Mesendoderm (in vitro differentiated cells): ENCODE measurements at regions not wholly inside any gene's neighbourhood (a gene's known extent, or its start where the extent isn't known, plus 50 kb on each side); places are given as distances from the start of the nearest gene placed in this dataset.

ENCODE experiments used
- DNase-seq: peaks from one replicate; pipeline ENCODE4 v3.0.0; 2013
- H2AK5ac ChIP-seq: 2 replicates; pipeline ENCODE4 v1.6.1; 2013; ENCODE audit warnings: low read length, inconsistent platforms
- H2BK120ac ChIP-seq: 2 replicates; pipeline ENCODE4 v1.6.1; 2013; ENCODE audit warnings: low read depth, mild to moderate bottlenecking, low read length, moderate library complexity, mixed read lengths
- H2BK15ac ChIP-seq: replicated peaks from 2 replicates; pipeline ENCODE4 v1.6.1; 2013; ENCODE audit warnings: low read depth, mild to moderate bottlenecking, moderate library complexity
- H2BK5ac ChIP-seq: 2 replicates; pipeline ENCODE4 v1.6.1; 2013; ENCODE audit warnings: low read length, inconsistent platforms
- H3K18ac ChIP-seq: 2 replicates; pipeline ENCODE4 v1.6.1; 2013; ENCODE audit warnings: mild to moderate bottlenecking, low read length, mixed read lengths
- H3K23ac ChIP-seq: one replicate; pipeline ENCODE4 v1.6.1; 2013; ENCODE audit warnings: low read length
- H3K27ac ChIP-seq: 2 replicates; pipeline ENCODE4 v1.5.1; 2013; ENCODE audit warnings: low read depth, mild to moderate bottlenecking, inconsistent platforms, low read length, moderate library complexity
- H3K27me3 ChIP-seq: 2 replicates; pipeline ENCODE4 v1.6.1; 2013; ENCODE audit warnings: low read length, control low read depth, mild to moderate bottlenecking, inconsistent platforms; ENCODE audit not compliant: insufficient read depth, poor library complexity
- H3K36me3 ChIP-seq: 2 replicates; pipeline ENCODE4 v1.6.1; 2013; ENCODE audit warnings: low read length, inconsistent platforms; ENCODE audit not compliant: control insufficient read depth, insufficient read depth
- H3K4ac ChIP-seq: one replicate; pipeline ENCODE4 v1.6.1; 2013; ENCODE audit warnings: low read depth, mild to moderate bottlenecking, low read length, moderate library complexity
- H3K4me1 ChIP-seq: 2 replicates; pipeline ENCODE4 v1.6.1; 2013; ENCODE audit warnings: low read depth, low read length, inconsistent platforms; ENCODE audit not compliant: control insufficient read depth
- H3K4me2 ChIP-seq: 2 replicates; pipeline ENCODE4 v1.6.1; 2013; ENCODE audit warnings: low read length
- H3K4me3 ChIP-seq: 2 replicates; pipeline ENCODE4 v1.5.1; 2013; ENCODE audit warnings: mild to moderate bottlenecking, low read length
- H3K56ac ChIP-seq: one replicate; pipeline ENCODE4 v1.6.1; 2013; ENCODE audit warnings: low read length
- H3K79me1 ChIP-seq: 2 replicates; pipeline ENCODE4 v1.6.1; 2013; ENCODE audit warnings: low read length, inconsistent platforms
- H3K79me2 ChIP-seq: 2 replicates; pipeline ENCODE4 v1.6.1; 2013; ENCODE audit warnings: mild to moderate bottlenecking, low read length; ENCODE audit not compliant: control insufficient read depth, insufficient read depth
- H3K9ac ChIP-seq: 2 replicates; pipeline ENCODE4 v1.6.1; 2013; ENCODE audit warnings: low read length, inconsistent platforms
- H4K5ac ChIP-seq: one replicate; pipeline ENCODE4 v1.6.1; 2013; ENCODE audit warnings: low read length
- H4K8ac ChIP-seq: one replicate; pipeline ENCODE4 v1.6.1; 2013; ENCODE audit warnings: low read depth, mild to moderate bottlenecking, control low read depth, low read length, moderate library complexity
- WGBS: extraction: QIAGEN DNeasy Blood & Tissue Kit; methylation state at CpG from one replicate; pipeline ENCODE4 v1.1.7; 2013; ENCODE audit warnings: low lambda C conversion rate, missing lambda C conversion rate; ENCODE audit not compliant: insufficient coverage; ENCODE audit errors: extremely low coverage; 5-methylcytosine and 5-hydroxymethylcytosine counted together

DNA sequence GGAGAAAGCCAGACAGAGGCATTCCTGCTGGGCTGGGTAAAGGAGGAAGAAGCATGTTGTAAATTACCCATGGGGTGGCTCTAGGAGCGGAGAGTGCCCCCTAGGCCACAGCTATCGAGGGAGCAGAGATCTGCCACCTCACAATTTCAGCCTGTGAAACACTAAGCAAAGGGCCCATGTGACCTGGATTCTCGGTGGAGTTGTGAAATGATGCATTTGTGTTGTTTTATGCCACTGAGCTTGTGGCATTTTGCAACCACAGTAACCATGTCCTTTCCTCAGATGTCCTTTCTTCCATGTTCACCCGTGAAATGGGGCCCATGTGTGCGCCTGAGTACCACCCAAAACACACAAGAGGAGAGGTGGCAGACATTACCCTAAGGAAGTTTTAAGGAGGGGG lies 159.3 kb downstream of the SYK start:
- Histone ChIP-seq H3K4ac (no peak overlapping the region), H3K79me2 (no peaks in the 10 kb centered on the region), H3K79me1 (no peaks in the 10 kb centered on the region), H2BK120ac (no peak overlapping the region), H4K8ac (no peak overlapping the region), H3K27me3 (no peaks in the 10 kb centered on the region), H3K56ac (no peak overlapping the region), H3K27ac (no peak overlapping the region), H2AK5ac (no peak overlapping the region), H4K5ac (no peak overlapping the region), H3K4me3 (no peak overlapping the region), H3K4me1 (peaks cover 3% of the 10 kb centered on the region), H3K9ac (no peak overlapping the region), H2BK5ac (no peak overlapping the region), H3K18ac (no peak overlapping the region), H3K23ac (no peak overlapping the region), H2BK15ac (no peak overlapping the region), H3K4me2 (no peak overlapping the region), H3K36me3 (no peaks in the 10 kb centered on the region)
- no peak for DNase-seq
- WGBS, result no CpG with 5 or more reads among the region's 5 CpGs

DNA sequence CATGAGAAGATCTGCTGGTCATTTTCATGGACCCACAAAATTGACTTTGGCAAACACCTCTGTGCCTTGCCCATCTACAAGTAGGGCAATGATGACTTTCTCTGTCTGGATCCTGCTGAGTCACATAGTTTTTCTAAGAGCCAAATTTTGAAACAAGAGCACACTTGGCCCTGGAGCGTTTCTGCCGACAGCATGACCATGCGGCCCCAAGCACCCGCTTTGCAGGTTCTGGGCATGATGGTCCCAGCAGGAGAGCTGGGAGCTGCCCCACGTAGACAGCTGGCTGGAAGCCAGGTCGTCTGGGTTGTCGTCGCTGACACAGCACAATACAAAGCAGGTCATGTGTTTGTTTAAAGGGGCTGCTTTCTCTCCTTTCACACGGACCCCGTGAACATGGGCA lies 159.8 kb downstream of the SYK start:
- no peak overlapping the region for H2BK5ac ChIP-seq
- DNase-seq, result no peak
- no CpG with 5 or more reads among the region's 10 CpGs for WGBS

DNA sequence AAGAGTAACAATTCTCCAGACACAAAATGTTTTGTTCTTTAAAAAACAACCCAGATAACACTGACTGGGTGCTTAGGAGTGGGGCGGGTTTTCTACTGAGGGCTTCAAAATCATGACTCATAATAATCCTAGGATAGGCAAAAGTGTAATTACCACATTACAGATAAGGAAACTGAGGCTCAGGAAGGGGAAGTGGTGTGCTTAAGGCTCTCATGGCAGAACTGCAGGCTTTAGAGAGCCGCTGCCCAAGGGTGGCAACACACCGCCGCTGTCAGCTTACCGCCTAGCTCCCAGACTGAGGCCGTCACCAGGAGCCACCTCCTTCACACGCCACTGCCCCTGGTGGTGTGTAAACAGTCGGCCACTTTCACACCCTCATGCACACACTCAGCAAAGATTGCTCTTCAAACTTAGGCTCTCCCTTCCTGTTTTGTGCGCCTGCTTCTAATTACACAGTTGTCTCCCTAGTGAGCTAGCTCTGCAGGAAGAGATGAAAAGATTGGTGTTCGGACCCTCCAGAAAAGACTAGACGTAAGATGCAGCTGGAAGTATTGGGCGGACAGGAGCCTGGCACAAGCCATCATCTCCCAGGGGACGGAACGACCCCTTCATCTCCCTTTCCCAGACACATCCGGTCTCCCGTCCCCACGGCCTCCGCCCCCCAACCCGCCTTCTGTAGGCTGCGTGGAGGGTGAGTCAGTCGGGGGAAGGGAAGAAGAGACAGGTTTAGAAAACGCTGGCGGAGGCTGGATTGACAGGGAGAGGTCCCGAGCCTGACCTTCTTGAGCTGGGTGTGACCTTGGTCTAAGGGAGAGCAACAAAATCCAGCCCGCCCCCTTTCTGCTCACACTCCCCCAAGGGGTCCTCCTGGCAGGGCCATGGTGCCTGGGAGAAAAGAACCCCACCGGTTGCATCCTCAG lies 162.7 kb downstream of the SYK start:
- no peak overlapping the region for H3K18ac ChIP-seq

More for the DNA sequence above, 159.8 kb downstream of the SYK start:
- Histone ChIP-seq H3K4me3 (no peak overlapping the region), H2BK120ac (no peak overlapping the region), H3K79me2 (no peaks in the 10 kb centered on the region), H4K8ac (no peak overlapping the region), H3K56ac (no peak overlapping the region), H2AK5ac (no peak overlapping the region), H3K36me3 (no peaks in the 10 kb centered on the region), H3K4me2 (no peak overlapping the region), H3K4ac (no peak overlapping the region), H4K5ac (no peak overlapping the region), H3K27ac (no peak overlapping the region), H3K79me1 (no peaks in the 10 kb centered on the region), H3K4me1 (peaks cover 3% of the 10 kb centered on the region), H3K9ac (no peak overlapping the region), H3K27me3 (no peaks in the 10 kb centered on the region), H2BK15ac (no peak overlapping the region), H3K23ac (no peak overlapping the region), H3K18ac (no peak overlapping the region)

DNA sequence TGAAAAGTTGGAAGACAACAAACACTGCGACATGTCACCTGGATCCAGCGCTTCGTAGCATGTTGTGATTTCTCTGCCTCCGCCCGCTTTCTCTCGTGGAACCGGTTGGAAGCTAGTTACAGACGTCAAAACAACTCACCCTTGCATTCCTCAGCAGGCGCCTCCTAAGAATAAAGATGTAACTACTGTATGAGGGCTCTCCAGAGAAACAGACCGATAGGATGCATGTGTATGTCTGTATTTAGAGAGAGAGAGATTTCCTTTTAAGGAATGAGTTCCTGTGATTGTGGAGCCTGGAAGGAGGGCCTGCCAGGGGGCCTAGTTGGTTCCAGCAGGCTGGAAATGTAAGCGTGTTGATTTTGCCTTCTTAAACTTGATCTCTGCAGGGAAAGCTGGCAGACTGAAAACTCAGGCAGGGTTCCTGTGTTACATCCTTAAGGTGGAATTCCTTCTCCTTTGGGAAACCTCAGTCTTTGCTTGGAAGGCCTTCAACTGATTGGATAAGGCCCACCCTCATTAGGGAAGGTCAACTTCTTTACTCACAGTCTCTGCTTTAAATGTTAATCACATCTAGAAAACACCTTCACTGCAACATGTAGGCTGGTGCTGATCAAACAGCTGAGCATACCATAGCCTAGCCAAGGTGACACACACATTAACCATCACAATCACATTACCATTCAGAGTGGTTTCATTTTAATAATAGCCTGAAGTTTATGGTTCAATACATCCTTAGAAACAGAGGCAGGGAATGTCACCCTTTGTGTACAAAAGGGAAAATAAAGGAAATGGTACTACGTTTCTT lies 163.8 kb downstream of the SYK start:
- Histone ChIP-seq H3K27me3 (no peaks in the 10 kb centered on the region), H3K4me2 (no peak overlapping the region), H2BK5ac (no peak overlapping the region), H3K4ac (no peak overlapping the region), H2BK15ac (no peak overlapping the region), H2AK5ac (no peak overlapping the region), H3K18ac (no peak overlapping the region), H3K4me1 (peaks cover 6% of the 10 kb centered on the region), H3K23ac (no peak overlapping the region), H3K27ac (no peak overlapping the region), H3K79me1 (no peaks in the 10 kb centered on the region), H3K79me2 (no peaks in the 10 kb centered on the region), H3K36me3 (no peaks in the 10 kb centered on the region), H4K5ac (no peak overlapping the region), H4K8ac (no peak overlapping the region), H2BK120ac (no peak overlapping the region), H3K4me3 (no peak overlapping the region), H3K56ac (no peak overlapping the region), H3K9ac (no peak overlapping the region)
- no CpG with 5 or more reads among the region's 12 CpGs for WGBS
- no peak for DNase-seq

More for the DNA sequence above, 162.7 kb downstream of the SYK start:
- Histone ChIP-seq H3K27me3 (no peaks in the 10 kb centered on the region), H3K36me3 (no peaks in the 10 kb centered on the region), H2BK15ac (no peak overlapping the region), H4K8ac (no peak overlapping the region), H3K4me2 (no peak overlapping the region), H3K9ac (no peak overlapping the region), H2AK5ac (no peak overlapping the region), H3K79me1 (no peaks in the 10 kb centered on the region), H2BK5ac (no peak overlapping the region), H4K5ac (no peak overlapping the region), H2BK120ac (no peak overlapping the region), H3K27ac (no peak overlapping the region), H3K56ac (no peak overlapping the region), H3K4me1 (peaks cover 6% of the 10 kb centered on the region), H3K79me2 (no peaks in the 10 kb centered on the region), H3K4ac (no peak overlapping the region), H3K4me3 (no peak overlapping the region), H3K23ac (peak overlapping the region; percentile 10)
- WGBS, result no CpG with 5 or more reads among the region's 26 CpGs
- peak; percentile 56 for DNase-seq

DNA sequence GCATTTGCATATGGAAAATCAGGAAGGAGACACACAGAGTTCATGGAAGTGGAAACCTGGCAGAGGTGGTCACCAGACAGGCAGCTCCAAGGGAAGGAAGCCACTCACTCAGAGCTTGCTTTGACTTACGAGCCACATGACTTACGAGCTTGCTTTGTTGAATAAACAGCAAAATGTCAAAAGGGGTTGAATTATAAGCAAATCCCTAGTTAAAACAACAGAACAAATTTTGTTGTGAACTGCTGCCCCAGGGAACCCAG lies 164.3 kb downstream of the SYK start:
- Histone ChIP-seq H3K36me3 (no peaks in the 10 kb centered on the region), H3K4me1 (peaks cover 6% of the 10 kb centered on the region), H2BK120ac (no peak overlapping the region), H4K5ac (no peak overlapping the region), H3K9ac (no peak overlapping the region), H3K4me2 (no peak overlapping the region), H3K56ac (no peak overlapping the region), H3K79me1 (no peaks in the 10 kb centered on the region), H2AK5ac (no peak overlapping the region), H3K18ac (no peak overlapping the region), H3K4ac (no peak overlapping the region), H3K27ac (no peak overlapping the region), H3K4me3 (no peak overlapping the region), H2BK15ac (no peak overlapping the region), H3K79me2 (no peaks in the 10 kb centered on the region), H2BK5ac (no peak overlapping the region), H3K27me3 (no peaks in the 10 kb centered on the region), H3K23ac (no peak overlapping the region), H4K8ac (no peak overlapping the region)
- WGBS, result no CpG with 5 or more reads among the region's 2 CpGs
- DNase-seq, result no peak
